ENCODE measurements at regions not wholly inside any gene's neighbourhood (a gene's known extent, or its start where the extent isn't known, plus 50 kb on each side); places are given as distances from the start of the nearest gene placed in this dataset.

DNA sequence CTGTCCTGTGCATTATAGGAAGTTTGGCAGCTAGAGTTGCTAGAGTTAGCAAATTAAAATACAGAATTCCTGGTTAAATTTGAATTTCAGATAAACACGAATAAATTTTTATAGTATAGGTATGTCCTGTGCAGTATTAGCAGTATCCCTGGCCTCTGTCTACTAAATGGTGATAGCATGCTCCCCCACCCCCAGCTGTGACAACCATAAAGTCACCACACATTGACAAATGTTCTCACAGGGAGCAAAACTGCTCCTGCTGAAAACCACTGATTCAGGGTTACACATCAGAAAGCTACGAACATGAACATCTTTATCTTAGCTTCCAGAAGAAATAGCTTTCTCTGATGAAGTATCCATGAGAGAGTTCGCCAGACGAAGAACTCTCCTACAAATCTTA is 91.8 kb upstream of the CCDC112 start:
- DNase-seq (ENCODE audit: low spot score), result no peak
- TF ChIP-seq, protein P1, sequence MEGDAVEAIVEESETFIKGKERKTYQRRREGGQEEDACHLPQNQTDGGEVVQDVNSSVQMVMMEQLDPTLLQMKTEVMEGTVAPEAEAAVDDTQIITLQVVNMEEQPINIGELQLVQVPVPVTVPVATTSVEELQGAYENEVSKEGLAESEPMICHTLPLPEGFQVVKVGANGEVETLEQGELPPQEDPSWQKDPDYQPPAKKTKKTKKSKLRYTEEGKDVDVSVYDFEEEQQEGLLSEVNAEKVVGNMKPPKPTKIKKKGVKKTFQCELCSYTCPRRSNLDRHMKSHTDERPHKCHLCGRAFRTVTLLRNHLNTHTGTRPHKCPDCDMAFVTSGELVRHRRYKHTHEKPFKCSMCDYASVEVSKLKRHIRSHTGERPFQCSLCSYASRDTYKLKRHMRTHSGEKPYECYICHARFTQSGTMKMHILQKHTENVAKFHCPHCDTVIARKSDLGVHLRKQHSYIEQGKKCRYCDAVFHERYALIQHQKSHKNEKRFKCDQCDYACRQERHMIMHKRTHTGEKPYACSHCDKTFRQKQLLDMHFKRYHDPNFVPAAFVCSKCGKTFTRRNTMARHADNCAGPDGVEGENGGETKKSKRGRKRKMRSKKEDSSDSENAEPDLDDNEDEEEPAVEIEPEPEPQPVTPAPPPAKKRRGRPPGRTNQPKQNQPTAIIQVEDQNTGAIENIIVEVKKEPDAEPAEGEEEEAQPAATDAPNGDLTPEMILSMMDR (IDR thresholded peaks at IDR 0.05), result no peak
- no peaks in the 10 kb centered on the region for H3K27me3 ChIP-seq
- no peaks in the 10 kb centered on the region for H3K36me3 ChIP-seq
- H3K4me3 ChIP-seq, result no peak overlapping the region
- no peaks in the 10 kb centered on the region for H3K4me1 ChIP-seq
- no peak overlapping the region for H3K27ac ChIP-seq
- H3K9me3 ChIP-seq, result no peaks in the 10 kb centered on the region

DNA sequence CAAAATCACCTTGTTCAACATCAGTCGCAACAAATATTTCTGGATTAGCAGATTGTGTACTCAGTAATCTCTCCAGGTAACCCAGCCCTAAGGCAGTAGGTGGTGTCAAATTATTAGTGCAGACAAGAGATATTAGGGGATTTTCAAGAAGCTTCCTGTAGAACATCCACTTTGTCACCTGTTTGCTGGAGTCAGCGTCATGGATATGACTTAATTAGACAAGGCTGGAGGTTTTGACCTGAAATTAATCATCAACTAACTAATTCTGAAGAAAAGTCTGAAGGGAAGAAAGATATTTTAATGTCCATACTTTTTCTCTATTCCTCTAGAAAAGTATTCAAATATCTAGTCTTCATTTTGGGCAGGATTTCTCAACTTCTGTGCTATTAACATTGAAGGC is 91.4 kb upstream of the CCDC112 start:
- no peak overlapping the region for H3K27ac ChIP-seq
- no peaks in the 10 kb centered on the region for H3K4me1 ChIP-seq
- H3K27me3 ChIP-seq, result no peaks in the 10 kb centered on the region
- H3K9me3 ChIP-seq, result no peaks in the 10 kb centered on the region
- H3K36me3 ChIP-seq, result no peaks in the 10 kb centered on the region
- TF ChIP-seq, protein P1 (IDR thresholded peaks at IDR 0.05), result no peak
- no peak for DNase-seq (ENCODE audit: low spot score)
- no peak overlapping the region for H3K4me3 ChIP-seq

DNA sequence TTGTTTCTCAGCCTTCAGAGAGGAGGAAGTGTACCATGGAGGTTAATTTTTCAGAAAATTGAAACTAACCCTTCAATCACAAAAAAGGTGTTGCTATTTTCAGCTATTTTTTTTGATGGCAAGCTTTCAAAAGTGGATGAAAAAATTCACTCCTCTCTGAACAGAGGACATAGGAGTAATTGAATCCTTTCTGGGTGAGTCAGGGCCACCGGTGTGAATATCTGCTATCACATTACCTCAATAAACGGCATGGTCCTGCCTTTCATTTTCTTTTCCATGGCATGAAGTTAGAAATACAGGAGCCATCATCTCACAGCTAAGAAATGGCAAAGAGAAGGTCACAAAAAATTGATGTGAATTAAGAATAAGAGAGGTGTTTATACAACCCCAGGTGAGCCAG is 90.2 kb upstream of the CCDC112 start:
- TF ChIP-seq, protein P1 (IDR thresholded peaks at IDR 0.05), result no peak
- no peaks in the 10 kb centered on the region for H3K27me3 ChIP-seq
- H3K4me1 ChIP-seq, result no peaks in the 10 kb centered on the region
- H3K4me3 ChIP-seq, result no peak overlapping the region
- H3K9me3 ChIP-seq, result no peaks in the 10 kb centered on the region
- no peak overlapping the region for H3K27ac ChIP-seq
- no peaks in the 10 kb centered on the region for H3K36me3 ChIP-seq
- no peak for DNase-seq (ENCODE audit: low spot score)

DNA sequence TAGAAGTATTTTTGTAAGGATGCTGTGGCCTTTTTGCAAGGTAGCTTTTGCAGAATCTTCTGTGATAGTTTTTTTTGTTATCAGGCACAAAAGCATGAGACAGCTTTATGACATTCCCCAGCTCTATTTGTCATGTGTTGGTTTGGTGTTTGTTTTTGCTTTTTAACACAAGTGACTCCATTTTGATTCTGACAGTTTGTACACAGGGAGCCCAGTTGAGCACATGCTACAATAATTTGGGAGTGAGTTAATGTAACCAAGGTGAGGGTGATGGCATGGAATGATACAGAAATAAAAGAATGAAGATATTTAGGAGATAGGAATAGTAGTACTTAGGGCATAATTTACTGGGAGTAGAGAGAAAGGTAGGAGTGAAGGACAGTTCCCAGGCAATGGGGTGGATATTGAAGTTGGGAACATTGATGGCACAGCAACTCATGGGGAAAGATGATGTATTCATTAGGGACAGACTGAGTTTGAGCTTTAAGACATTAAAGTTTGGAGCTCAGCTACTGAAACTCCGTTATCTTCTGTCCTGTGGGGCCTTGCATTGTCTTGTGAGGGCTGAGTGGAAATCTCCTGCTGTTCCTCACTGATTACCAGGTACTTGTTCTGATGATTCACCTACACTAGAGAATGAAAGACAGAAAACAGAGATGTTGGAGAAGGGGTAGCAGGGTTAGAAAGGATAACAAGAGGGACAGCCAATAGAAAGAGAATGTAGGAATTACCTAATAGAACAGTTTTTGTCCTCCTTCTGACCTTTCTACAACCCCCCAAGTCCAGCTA is 88.3 kb upstream of the CCDC112 start:
- Histone ChIP-seq H3K27ac (no peak overlapping the region), H3K27me3 (no peaks in the 10 kb centered on the region), H3K36me3 (no peaks in the 10 kb centered on the region), H3K9me3 (no peaks in the 10 kb centered on the region), H3K4me1 (no peaks in the 10 kb centered on the region), H3K4me3 (no peak overlapping the region)
- no peak for DNase-seq (ENCODE audit: low spot score)
- TF ChIP-seq, protein P1 (IDR thresholded peaks at IDR 0.05), result no peak

DNA sequence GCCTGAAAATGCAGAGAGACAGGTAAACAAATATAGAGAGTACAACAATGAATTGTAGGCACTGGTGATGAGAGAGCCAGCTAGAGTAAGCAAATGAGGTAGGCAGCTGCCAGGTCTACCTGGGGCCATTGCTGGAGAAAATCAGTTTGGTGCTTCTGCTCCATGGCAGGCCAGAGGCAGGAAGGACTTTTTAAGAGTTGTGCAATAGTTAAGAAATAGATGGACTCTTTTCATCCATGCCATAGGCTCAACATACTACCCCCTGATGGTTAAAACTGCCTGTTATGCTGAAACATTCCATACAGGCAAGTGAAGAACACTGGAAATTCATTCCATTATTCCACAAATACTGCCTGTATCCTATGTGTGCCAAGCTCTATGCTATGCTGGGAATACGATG is 86.5 kb upstream of the CCDC112 start:
- Histone ChIP-seq H3K36me3 (no peaks in the 10 kb centered on the region), H3K27ac (no peak overlapping the region), H3K27me3 (no peaks in the 10 kb centered on the region), H3K4me3 (no peak overlapping the region), H3K9me3 (no peaks in the 10 kb centered on the region), H3K4me1 (peaks cover 0 to under 1% of the 10 kb centered on the region in 2 donors)
- DNase-seq (ENCODE audit: low spot score), result no peak
- TF ChIP-seq, protein P1 (IDR thresholded peaks at IDR 0.05), result no peak
